ENCODE measurements at regions not wholly inside any gene's neighbourhood (a gene's known extent, or its start where the extent isn't known, plus 50 kb on each side); places are given as distances from the start of the nearest gene placed in this dataset.
"Not testable (repeated sequence)": the region's sequence is repeated elsewhere in the genome, so short reads cannot be mapped to it uniquely, and the experiment has no call there.

DNA sequence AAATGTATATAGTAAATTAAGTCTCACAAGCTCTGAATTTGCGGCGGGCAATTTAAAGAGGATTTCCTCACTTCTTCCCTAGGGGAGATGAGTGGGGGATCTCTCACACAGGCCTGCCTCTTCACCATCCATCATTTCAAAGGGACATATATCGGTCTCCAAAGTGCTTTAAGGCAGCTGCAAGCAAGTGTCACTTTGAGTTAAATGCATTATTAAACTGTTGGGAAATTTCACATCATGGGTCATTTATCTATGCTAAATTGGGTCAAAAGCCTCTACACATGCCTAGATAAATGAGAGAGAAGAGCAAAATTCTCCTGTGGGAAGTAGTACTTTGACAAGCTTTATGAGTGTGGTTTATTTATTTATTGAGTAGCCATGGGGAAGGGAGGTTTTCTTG, 1106.1 kb upstream of the GOT2 start:
- no peak for DNase-seq
- Histone ChIP-seq H3K27ac (no peak overlapping the region), H3K4me3 (ENCODE audit: low read depth, low read length) (no peak overlapping the region), H3K27me3 (replicated peaks) (no peaks in the 10 kb centered on the region), H3K36me3 (replicated peaks) (no peaks in the 10 kb centered on the region)
- in situ Hi-C loops (cut with HindIII; ENCODE audit: low pct_ligation_motif_present, low sequenced_read_pairs), result no loop called here
- TF ChIP-seq, protein P1, sequence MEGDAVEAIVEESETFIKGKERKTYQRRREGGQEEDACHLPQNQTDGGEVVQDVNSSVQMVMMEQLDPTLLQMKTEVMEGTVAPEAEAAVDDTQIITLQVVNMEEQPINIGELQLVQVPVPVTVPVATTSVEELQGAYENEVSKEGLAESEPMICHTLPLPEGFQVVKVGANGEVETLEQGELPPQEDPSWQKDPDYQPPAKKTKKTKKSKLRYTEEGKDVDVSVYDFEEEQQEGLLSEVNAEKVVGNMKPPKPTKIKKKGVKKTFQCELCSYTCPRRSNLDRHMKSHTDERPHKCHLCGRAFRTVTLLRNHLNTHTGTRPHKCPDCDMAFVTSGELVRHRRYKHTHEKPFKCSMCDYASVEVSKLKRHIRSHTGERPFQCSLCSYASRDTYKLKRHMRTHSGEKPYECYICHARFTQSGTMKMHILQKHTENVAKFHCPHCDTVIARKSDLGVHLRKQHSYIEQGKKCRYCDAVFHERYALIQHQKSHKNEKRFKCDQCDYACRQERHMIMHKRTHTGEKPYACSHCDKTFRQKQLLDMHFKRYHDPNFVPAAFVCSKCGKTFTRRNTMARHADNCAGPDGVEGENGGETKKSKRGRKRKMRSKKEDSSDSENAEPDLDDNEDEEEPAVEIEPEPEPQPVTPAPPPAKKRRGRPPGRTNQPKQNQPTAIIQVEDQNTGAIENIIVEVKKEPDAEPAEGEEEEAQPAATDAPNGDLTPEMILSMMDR (IDR thresholded peaks at IDR 0.05; ENCODE audit: low read depth, low read length, missing control alignments), result no peak

GRCh38 chr16:59826767-59827166, 1092.7 kb upstream of the GOT2 start:
- in situ Hi-C loops (cut with HindIII; ENCODE audit: low pct_ligation_motif_present, low sequenced_read_pairs), result no loop called here
- Histone ChIP-seq H3K4me3 (ENCODE audit: low read depth, low read length) (no peak overlapping the region), H3K27me3 (replicated peaks) (no peaks in the 10 kb centered on the region), H3K36me3 (replicated peaks) (no peaks in the 10 kb centered on the region), H3K27ac (no peak overlapping the region)
- TF ChIP-seq, protein P1 (IDR thresholded peaks at IDR 0.05; ENCODE audit: low read depth, low read length, missing control alignments), result no peak
- DNase-seq, result no peak

DNA sequence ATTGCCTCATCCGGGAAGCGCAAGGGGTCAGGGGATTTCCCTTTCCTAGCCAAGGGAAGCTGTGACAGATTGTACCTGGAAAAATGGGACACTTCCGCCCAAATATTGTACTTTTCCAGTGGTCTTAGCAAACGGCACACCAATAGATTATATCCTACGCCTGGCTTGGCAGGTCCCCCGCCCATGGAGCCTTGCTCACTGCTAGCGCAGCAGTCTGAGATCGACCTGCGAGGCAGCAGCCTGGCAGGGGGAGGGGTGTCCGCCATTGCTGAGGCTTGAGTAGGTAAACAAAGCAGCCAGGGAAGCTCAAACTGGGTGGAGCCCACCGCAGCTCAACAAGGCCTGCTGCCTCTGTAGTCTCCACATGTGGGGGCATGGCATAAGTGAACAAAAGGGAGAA, 1075.4 kb upstream of the GOT2 start:
- H3K27me3 ChIP-seq (replicated peaks); in situ Hi-C loops (cut with HindIII; ENCODE audit: low pct_ligation_motif_present, low sequenced_read_pairs); H3K4me3 ChIP-seq (ENCODE audit: low read depth, low read length); H3K27ac ChIP-seq; DNase-seq; H3K36me3 ChIP-seq (replicated peaks): not testable (repeated sequence)

GRCh38 chr16:59783191-59783590, 1049.1 kb upstream of the GOT2 start:
- Histone ChIP-seq H3K4me3 (ENCODE audit: low read depth, low read length) (no peak overlapping the region), H3K27me3 (replicated peaks) (no peaks in the 10 kb centered on the region), H3K27ac (no peak overlapping the region), H3K36me3 (replicated peaks) (no peaks in the 10 kb centered on the region)
- in situ Hi-C loops (cut with HindIII; ENCODE audit: low pct_ligation_motif_present, low sequenced_read_pairs), result no loop called here
- TF ChIP-seq, protein P1 (IDR thresholded peaks at IDR 0.05; ENCODE audit: low read depth, low read length, missing control alignments), result no peak
- DNase-seq, result no peak

GRCh38 chr16:59773330-59773729, 1039.2 kb upstream of the GOT2 start:
- in situ Hi-C loops (cut with HindIII; ENCODE audit: low pct_ligation_motif_present, low sequenced_read_pairs), result no loop called here
- H3K4me3 ChIP-seq (ENCODE audit: low read depth, low read length), result no peak overlapping the region
- no peaks in the 10 kb centered on the region for H3K27me3 ChIP-seq (replicated peaks)
- no peak overlapping the region for H3K27ac ChIP-seq
- DNase-seq, result no peak
- TF ChIP-seq, protein P1 (IDR thresholded peaks at IDR 0.05; ENCODE audit: low read depth, low read length, missing control alignments), result no peak
- no peaks in the 10 kb centered on the region for H3K36me3 ChIP-seq (replicated peaks)

DNA sequence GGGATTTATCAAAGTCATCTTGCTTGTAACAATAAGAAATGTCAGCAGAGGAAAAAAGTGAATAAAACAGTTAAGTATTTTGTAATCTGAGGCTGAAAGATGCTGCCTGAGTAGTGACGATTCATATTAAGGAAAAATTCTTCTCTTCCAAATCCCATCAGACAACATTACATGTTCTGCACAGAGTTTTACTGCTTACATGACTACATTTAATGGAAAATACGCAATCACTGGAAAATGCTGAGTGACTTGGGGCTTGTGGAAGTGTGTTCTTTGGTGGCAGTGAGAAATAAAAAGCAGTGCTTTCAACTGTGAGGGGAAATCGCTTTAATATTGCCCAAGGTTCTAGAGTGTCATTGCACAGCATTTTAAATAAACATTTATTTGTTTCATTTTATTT, 1025.2 kb upstream of the GOT2 start:
- H3K27ac ChIP-seq, result no peak overlapping the region
- no peak overlapping the region for H3K4me3 ChIP-seq (ENCODE audit: low read depth, low read length)
- TF ChIP-seq, protein P1 (IDR thresholded peaks at IDR 0.05; ENCODE audit: low read depth, low read length, missing control alignments), result no peak
- no peaks in the 10 kb centered on the region for H3K36me3 ChIP-seq (replicated peaks)
- in situ Hi-C loops (cut with HindIII; ENCODE audit: low pct_ligation_motif_present, low sequenced_read_pairs), result no loop called here
- H3K27me3 ChIP-seq (replicated peaks), result no peaks in the 10 kb centered on the region
- no peak for DNase-seq
